Erythroblast (primary cell): ENCODE measurements at regions not wholly inside any gene's neighbourhood (a gene's known extent, or its start where the extent isn't known, plus 50 kb on each side); places are given as distances from the start of the nearest gene placed in this dataset.

Experiments
- GATA1 ChIP-seq: IDR thresholded peaks from 2 replicates; pipeline ENCODE4 v1.6.1; 2011; ENCODE audit warnings: low read depth, mild to moderate bottlenecking, control low read depth, low read length, moderate library complexity
- POLR2A ChIP-seq: IDR thresholded peaks from 2 replicates; pipeline ENCODE4 v1.6.1; 2011; ENCODE audit warnings: mild to moderate bottlenecking, low read length

GRCh38 chr6:148682990-148683389 is 63.8 kb upstream of the UST start:
- TF ChIP-seq POLR2A (no peak), GATA1 (no peak)
